ENCODE measurements at regions not wholly inside any gene's neighbourhood (a gene's known extent, or its start where the extent isn't known, plus 50 kb on each side); places are given as distances from the start of the nearest gene placed in this dataset.

DNA sequence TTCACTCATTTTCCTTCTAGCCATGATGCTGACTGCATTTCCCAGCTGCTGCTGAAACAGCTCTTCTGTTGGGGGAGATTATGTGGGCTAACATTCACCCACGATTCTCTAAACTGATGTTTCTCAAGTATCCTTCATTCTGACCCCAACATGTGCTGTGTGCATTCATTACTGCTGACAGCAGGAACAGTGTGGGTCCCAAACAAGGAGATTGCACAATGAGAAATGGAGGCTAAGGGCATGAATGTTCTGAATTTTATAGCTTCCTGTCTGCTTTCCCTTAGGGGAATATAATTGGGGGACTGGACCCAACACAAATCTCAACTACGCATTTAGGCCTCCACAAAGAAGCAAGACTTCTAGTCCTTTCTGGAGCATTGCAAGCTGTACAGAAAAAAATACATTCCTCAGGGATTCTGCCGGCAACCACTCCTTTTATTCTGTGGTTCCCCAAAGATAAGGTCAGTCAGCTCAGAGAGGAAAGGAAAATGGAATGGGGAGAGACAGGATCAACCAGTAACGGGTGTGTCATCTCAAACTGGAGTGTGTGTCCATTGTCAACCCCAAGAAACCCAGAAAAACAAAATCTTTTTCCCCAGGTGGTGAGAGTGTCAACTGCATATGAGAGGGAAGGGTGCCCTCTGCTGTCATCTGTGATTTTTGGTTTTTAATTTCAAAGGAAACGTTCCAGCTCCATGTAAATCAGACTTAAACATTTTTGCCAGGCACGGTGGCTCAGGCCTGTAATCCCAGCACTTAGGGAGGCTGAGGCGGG is 81.5 kb upstream of the EGFL6 start:
- TF ChIP-seq POLR2AphosphoS5 (IDR thresholded peaks at IDR 0.05): no peak
- TF ChIP-seq, protein P1, sequence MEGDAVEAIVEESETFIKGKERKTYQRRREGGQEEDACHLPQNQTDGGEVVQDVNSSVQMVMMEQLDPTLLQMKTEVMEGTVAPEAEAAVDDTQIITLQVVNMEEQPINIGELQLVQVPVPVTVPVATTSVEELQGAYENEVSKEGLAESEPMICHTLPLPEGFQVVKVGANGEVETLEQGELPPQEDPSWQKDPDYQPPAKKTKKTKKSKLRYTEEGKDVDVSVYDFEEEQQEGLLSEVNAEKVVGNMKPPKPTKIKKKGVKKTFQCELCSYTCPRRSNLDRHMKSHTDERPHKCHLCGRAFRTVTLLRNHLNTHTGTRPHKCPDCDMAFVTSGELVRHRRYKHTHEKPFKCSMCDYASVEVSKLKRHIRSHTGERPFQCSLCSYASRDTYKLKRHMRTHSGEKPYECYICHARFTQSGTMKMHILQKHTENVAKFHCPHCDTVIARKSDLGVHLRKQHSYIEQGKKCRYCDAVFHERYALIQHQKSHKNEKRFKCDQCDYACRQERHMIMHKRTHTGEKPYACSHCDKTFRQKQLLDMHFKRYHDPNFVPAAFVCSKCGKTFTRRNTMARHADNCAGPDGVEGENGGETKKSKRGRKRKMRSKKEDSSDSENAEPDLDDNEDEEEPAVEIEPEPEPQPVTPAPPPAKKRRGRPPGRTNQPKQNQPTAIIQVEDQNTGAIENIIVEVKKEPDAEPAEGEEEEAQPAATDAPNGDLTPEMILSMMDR (IDR thresholded peaks at IDR 0.05): peak; percentile 80 to 89 (median 81)
- TF ChIP-seq POLR2A (IDR thresholded peaks at IDR 0.05): no peak
